Thyroid gland (tissue), 4 donors: ENCODE measurements at regions not wholly inside any gene's neighbourhood (a gene's known extent, or its start where the extent isn't known, plus 50 kb on each side); places are given as distances from the start of the nearest gene placed in this dataset.
"Not testable (repeated sequence)": the region's sequence is repeated elsewhere in the genome, so short reads cannot be mapped to it uniquely, and the experiment has no call there.

Experiments
- DNase-seq, 2 donors: peaks; one replicate each; pipeline ENCODE4 v3.0.0-alpha.2; 2019
- H3K27ac ChIP-seq, 3 donors: fragments of 200-600 bp; sonication (generic); 1 replicate in 2 of 3; 2 replicates in 1 of 3; pipeline ENCODE4 v1.5.1; 2016 to 2019; ENCODE audit warnings: mild to moderate bottlenecking in 1 of 3, moderate library complexity in 1 of 3
- H3K27me3 ChIP-seq: fragments of 200-600 bp; sonication (generic); one replicate; pipeline ENCODE4 v1.5.1; 2019
- H3K36me3 ChIP-seq, 2 donors: fragments of 200-600 bp; sonication (generic); one replicate each; pipeline ENCODE4 v1.5.1; 2016 to 2019
- H3K4me1 ChIP-seq, 2 donors: fragments of 200-600 bp; sonication (generic); one replicate each; pipeline ENCODE4 v1.5.1; 2017 to 2019
- H3K4me3 ChIP-seq, 3 donors: fragments of 200-600 bp; sonication (generic); replicated peaks in 1 of 3; 1 replicate in 2 of 3; 2 replicates in 1 of 3; pipeline ENCODE4 v1.5.1; 2016; ENCODE audit warnings: mild to moderate bottlenecking in 1 of 3
- H3K9me3 ChIP-seq: fragments of 200-600 bp; sonication (generic); one replicate; pipeline ENCODE4 v1.5.1; 2017
- CTCF ChIP-seq, 6 experiments: fragments of 200-600 bp in 3 of 6; fragments of 450-650 bp in 3 of 6; sonication (generic) in 3 of 6; IDR thresholded peaks; one replicate each; pipeline ENCODE4 v1.5.1; 2016 to 2019; ENCODE audit warnings: antibody characterized with exemption in 6 of 6, mild to moderate bottlenecking in 2 of 6, inconsistent platforms in 1 of 6, moderate library complexity in 1 of 6
- POLR2A ChIP-seq, 2 donors: fragments of 450-650 bp; IDR thresholded peaks; one replicate each; pipeline ENCODE4 v1.6.1; 2017; ENCODE audit warnings: antibody characterized with exemption in 2 of 2, mild to moderate bottlenecking in 2 of 2, moderate library complexity in 1 of 2
- WGBS, 2 donors: methylation state at CpG; one replicate each; pipeline ENCODE4 v1.1.5; 2017; 5-methylcytosine and 5-hydroxymethylcytosine counted together
- intact Hi-C: fragments of 100-400 bp; cut with DNase I; formaldehyde crosslinking; loops from one replicate; pipeline ENCODE4 v1.15.1; 2023

- H3K27me3 ChIP-seq: no peaks in the 10 kb centered on the region
- no peaks in the 10 kb centered on the region for H3K9me3 ChIP-seq
- DNase-seq: no peak
- intact Hi-C loops: no loop called here
- TF ChIP-seq CTCF (IDR thresholded peaks at IDR 0.05): no peak
- TF ChIP-seq POLR2A (IDR thresholded peaks at IDR 0.05): no peak
- no peak overlapping the region for H3K4me3 ChIP-seq
- H3K27ac ChIP-seq: no peak overlapping the region
- H3K4me1 ChIP-seq: no peaks in the 10 kb centered on the region
- H3K36me3 ChIP-seq: no peaks in the 10 kb centered on the region
- WGBS, 2 donors: 83 to 88% methylated on average over 2 of the region's 2 CpGs
Measured at GRCh38 chr6:8301502-8301901, 133.8 kb downstream of the SLC35B3 start.

- WGBS, 2 donors: 84 to 86% methylated on average over 4 of the region's 4 CpGs
Measured at GRCh38 chr6:8299034-8299433, 136.3 kb downstream of the SLC35B3 start.

GRCh38 chr6:8282946-8283345 is 152.4 kb downstream of the SLC35B3 start:
- H3K4me3 ChIP-seq, intact Hi-C loops, H3K36me3 ChIP-seq, H3K27me3 ChIP-seq, H3K9me3 ChIP-seq, DNase-seq, H3K27ac ChIP-seq, H3K4me1 ChIP-seq: not testable (repeated sequence)
- 93 to 95% methylated on average over 4 of the region's 4 CpGs for WGBS, 2 donors

More at GRCh38 chr6:8299034-8299433, 136.3 kb downstream of the SLC35B3 start:
- no peak for TF ChIP-seq POLR2A (IDR thresholded peaks at IDR 0.05)
- no peak for TF ChIP-seq CTCF (IDR thresholded peaks at IDR 0.05)
- Histone ChIP-seq H3K4me1 (no peaks in the 10 kb centered on the region), H3K36me3 (no peaks in the 10 kb centered on the region), H3K27me3 (no peaks in the 10 kb centered on the region), H3K9me3 (no peaks in the 10 kb centered on the region), H3K4me3 (no peak overlapping the region), H3K27ac (no peak overlapping the region)
- DNase-seq: no peak
- intact Hi-C loops: no loop called here

- Histone ChIP-seq H3K4me1 (no peaks in the 10 kb centered on the region), H3K27me3 (no peaks in the 10 kb centered on the region), H3K27ac (no peak overlapping the region), H3K36me3 (no peaks in the 10 kb centered on the region), H3K9me3 (no peaks in the 10 kb centered on the region), H3K4me3 (no peak overlapping the region)
- no peak for TF ChIP-seq CTCF (IDR thresholded peaks at IDR 0.05)
- no peak for TF ChIP-seq POLR2A (IDR thresholded peaks at IDR 0.05)
- DNase-seq: no peak
- intact Hi-C loops: no loop called here
- 97 to 98% methylated on average over 33 to 39 of the region's 39 CpGs for WGBS, 2 donors
Measured at GRCh38 chr6:8282380-8282779, 153.0 kb downstream of the SLC35B3 start.

GRCh38 chr6:8279041-8279805 is 156.1 kb downstream of the SLC35B3 start:
- WGBS, 2 donors: 74 to 81% methylated on average over 15 of the region's 15 CpGs
- Histone ChIP-seq H3K4me3 (no peak overlapping the region), H3K4me1 (no peaks in the 10 kb centered on the region), H3K27ac (no peak overlapping the region), H3K36me3 (no peaks in the 10 kb centered on the region), H3K27me3 (no peaks in the 10 kb centered on the region), H3K9me3 (no peaks in the 10 kb centered on the region)
- TF ChIP-seq CTCF (IDR thresholded peaks at IDR 0.05) (no peak), POLR2A (IDR thresholded peaks at IDR 0.05) (no peak)
- intact Hi-C loops: no loop called here
- DNase-seq: no peak
